GM19328 (cell line): ENCODE measurements at regions not wholly inside any gene's neighbourhood (a gene's known extent, or its start where the extent isn't known, plus 50 kb on each side); places are given as distances from the start of the nearest gene placed in this dataset.
"Not testable (repeated sequence)": the region's sequence is repeated elsewhere in the genome, so short reads cannot be mapped to it uniquely, and the experiment has no call there.

ENCODE experiments used
- ATAC-seq: cut with Tn5 transposase; IDR thresholded peaks from one replicate; pipeline ENCODE4 v1.9.1; 2021; ENCODE audit warnings: mild to moderate bottlenecking, moderate library complexity; ENCODE audit not compliant: unreplicated experiment

DNA sequence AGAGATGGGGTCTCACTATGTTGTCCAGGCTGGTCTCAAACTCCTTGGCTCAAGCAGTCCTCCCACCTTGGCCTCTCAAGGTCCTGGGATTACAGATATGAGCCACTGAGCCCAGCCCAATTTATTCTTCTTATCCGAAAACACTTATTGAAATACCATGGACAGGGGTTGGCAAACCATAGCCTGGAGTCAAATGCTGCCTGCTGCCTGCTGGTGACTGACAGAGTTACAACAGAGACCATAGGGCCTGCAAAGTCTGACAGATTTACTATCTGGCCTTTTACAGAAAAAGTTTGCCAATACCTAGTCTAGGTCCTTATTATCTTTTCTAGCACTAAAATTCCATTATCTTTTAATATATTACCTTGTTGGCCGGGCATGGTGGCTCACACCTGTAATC is 87.1 kb upstream of the ZNF281 start:
- ATAC-seq: no peak

GRCh38 chr1:200495901-200496300 is 86.1 kb upstream of the ZNF281 start:
- ATAC-seq: no peak

- ATAC-seq: no peak
Observed at GRCh38 chr1:200493344-200493743, 83.5 kb upstream of the ZNF281 start.

DNA sequence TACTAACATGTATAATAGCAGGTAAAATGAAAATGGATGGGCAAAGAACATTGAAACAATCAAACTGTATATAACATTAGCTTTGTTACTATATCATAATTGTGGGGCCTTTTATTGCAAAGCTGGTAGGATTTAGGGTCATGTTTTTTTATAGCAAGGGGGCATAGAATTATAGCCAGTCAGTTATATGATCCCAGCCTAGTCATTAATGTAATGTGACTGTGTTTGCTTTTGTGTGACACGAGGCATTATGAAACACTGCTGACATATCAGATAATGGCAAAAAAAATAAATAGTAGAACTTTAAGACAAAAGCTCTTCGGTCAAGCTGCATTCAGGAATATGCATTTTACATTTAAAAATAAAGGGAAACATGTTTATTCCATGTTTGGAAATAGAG is 81.3 kb upstream of the ZNF281 start:
- ATAC-seq: no peak

GRCh38 chr1:200490183-200490582 is 80.3 kb upstream of the ZNF281 start:
- no peak for ATAC-seq

DNA sequence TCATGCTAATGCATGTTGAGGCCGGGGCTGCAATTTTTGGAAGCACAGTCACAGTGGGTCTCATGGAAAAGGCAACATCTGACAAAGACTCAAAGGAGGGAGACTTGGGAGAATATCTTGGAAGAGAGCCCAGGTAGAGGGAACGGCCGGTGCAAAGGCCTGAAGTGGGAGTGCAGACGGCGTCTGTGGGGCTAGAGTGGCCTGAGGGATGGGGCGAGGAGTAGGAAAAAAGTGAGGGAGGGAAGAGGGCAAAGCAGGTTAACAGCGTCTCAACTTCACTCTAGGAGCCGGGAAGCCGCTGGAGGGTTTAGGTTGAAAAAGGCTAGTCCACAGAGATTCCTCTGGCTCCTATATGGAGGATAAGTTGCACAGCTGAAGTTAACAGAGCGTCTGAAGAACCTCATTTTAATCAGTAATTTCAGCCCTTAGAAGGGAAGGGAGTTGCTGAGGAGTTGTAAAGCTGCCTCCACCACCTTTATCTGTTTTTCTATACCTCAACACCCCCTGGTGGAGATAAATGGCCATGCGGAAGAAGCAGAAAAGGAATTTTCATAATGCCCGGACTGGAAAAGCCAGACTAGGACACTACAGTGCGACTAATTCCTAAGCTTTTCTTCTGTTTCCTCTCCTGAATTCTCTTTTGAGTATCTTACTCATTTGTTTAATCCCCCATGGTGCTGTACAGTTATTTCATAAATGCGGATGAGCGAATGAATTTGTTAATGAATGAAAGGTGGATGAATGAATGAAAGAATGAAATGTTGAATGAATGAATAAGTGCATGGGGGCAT is 78.7 kb upstream of the ZNF281 start:
- peak; percentile 64 for ATAC-seq

DNA sequence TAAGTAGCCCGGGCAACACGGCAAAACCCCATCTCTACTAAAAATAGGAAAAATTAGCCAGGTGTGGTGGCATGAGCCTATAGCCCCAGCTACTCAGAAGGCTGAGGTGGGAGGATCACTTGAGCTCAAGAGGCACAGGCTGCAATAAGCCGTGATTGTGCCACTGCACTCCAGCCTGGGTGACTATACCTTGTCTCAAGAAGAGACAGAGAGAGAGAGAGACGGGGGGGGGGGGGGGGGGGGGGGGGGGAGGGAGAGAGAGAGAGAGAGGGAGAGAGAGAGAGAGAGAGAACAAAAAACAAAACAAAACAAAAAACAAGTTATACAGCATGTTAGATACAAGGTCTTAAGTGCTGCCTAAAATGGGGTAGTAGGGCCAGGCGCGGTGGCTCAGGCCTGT is 77.8 kb upstream of the ZNF281 start:
- ATAC-seq: no peak

GRCh38 chr1:200486634-200487033 is 76.8 kb upstream of the ZNF281 start:
- ATAC-seq: no peak

DNA sequence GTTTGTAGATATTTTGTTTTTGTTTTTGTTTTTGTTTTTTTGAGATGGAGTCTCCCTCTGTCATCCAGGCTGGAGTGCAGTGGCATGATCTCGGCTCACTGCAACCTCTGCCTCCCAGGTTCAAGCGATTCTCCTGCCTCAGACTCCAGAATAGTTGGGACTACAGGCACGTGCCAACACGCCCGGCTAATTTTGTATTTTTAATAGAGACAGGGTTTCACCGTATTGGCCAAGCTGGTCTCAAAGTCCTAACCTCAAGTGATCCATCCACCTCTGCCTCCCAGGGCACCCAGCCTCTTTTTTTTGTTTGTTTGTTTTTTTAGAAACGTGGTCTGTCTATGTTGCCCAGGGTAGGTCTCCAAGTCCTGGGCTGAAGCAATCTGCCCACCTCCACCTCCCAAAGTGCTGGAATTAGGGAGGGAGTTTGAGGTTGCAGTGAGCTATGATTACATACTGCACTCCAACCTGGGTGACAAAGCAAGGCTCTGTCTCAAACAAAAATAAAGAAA is 74.7 kb upstream of the ZNF281 start:
- ATAC-seq: not testable (repeated sequence)

- peak; percentile 97 for ATAC-seq
Observed at GRCh38 chr1:200483491-200484143, 73.8 kb upstream of the ZNF281 start.

- ATAC-seq: no peak
Observed at GRCh38 chr1:200480964-200481363, 71.1 kb upstream of the ZNF281 start.

DNA sequence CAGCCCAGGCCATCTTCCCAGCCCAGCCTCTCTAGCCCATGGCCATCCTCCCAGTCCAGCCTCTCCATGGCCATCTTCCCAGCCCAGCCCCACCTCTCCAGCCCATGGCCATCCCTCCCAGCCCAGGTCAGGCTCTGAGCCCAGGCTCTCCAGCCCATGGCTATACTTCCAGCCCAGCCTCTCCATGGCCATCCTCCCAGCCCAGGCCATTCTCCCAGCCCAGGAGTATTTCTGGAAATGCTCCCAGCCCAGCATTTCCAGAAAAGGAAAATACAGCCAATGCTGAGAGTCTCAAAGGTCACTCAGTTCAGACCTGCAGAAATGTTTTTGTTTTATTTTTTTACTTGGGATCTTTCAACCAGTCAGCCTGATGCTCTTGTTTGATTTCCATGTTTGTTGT is 70.0 kb upstream of the ZNF281 start:
- no peak for ATAC-seq

DNA sequence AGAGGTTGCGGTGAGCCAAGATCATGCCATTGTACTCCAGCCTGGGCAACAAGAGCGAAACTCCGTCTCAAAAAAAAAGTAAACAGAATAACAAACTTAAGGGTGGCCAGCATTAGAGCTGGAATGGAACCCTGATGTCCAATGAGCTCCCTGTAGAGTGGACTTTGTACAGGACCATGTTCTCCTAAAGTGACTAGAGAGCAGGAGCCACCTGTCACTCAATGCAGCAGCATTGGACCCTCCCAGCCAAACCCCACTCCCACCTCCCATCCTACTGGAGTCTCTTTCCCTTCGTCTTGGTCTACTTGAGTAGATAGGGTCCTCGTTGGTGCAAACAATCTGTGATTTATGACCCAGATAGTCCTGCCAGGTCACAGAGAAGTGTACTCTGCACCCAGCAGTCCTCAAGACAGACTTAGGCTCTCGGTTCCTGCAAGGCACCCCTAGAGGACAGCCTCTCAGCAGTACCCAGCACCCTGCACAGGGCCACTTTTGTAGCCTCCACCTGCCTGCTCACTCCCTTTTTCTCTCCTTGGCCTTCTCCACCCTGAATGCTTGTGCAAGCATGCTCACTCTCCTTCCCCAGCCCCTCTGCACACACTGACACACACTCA is 69.2 kb upstream of the ZNF281 start:
- ATAC-seq: no peak

DNA sequence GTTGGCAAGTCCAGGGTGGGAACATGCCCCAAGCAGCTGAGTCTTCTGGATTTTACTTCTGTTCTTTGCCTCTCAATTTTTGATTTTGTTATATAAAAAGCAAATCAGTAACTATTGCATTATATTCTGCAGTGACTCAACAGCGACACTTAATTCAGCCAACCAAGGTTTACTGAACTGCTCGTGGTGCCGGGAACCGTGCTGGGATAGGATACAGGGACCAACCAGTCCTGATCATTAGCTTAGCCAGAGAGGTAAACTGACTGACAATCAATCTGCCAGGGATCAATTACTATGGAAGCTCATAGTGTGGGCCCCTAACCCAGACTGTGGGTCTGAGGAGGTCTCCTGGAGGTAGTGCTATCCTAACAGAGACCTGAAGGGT is 68.4 kb upstream of the ZNF281 start:
- ATAC-seq: no peak

GRCh38 chr1:200474633-200475032 is 64.8 kb upstream of the ZNF281 start:
- ATAC-seq: no peak

GRCh38 chr1:200473698-200474371 is 64.0 kb upstream of the ZNF281 start:
- peak; percentile 66 for ATAC-seq

DNA sequence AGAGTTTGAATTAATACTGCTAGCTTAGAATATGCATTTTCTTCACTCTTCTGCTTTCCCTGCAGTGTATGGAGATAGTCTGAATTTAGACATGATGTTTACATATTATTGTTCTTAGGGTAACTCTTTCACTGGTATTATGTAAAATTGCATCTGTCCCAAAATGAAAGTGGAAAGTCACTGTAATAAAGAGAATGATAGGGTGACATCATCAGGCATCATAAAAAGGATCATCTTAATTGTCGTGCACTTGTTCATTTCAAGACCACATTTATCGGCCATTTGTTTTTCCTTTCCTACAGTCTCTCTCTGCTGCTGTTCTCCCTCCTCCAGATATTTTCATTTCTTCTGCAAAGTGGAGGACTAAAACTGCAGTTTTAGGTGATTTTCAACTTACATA is 61.9 kb upstream of the ZNF281 start:
- ATAC-seq: no peak

DNA sequence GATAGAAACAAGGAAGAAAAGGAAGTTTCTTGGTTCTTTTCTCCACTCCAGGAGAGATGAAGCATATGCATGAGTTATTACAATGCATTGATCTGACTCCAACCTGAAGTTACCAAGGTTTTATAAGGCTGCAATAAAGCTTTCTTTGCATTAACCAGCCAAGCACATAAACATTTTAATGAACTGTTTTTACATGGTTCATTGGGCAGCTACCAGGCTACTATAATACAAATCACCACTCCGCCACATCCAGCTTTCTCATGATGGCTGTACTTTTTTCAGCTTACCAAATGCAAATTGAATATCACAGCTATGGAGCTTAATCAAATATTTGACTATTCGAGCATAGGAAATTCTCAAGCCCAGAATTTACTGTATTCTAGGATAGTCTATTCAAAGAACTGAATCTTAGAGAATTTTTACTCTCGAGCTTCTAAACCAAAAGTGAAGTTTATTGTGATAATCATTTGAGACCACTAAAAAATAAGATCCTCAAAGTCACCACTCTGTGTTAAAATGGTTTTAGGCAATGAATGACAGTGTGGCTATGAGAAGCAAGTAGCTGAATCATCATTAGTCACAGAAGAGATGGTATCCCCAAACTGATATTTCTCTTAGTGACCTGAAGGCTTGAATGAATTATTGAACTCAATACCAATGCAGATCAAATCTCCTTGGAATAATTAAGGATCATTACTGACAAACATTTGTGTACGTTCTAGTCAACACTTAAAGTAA is 58.6 kb upstream of the ZNF281 start:
- no peak for ATAC-seq

- ATAC-seq: no peak
Observed at GRCh38 chr1:200464784-200465400, 55.1 kb upstream of the ZNF281 start.
